GM12874 (cell line): ENCODE measurements at regions not wholly inside any gene's neighbourhood (a gene's known extent, or its start where the extent isn't known, plus 50 kb on each side); places are given as distances from the start of the nearest gene placed in this dataset.

ENCODE experiments used
- CTCF ChIP-seq: IDR thresholded peaks from 2 replicates; pipeline ENCODE4 v1.5.1; 2011; ENCODE audit warnings: low read depth, mild to moderate bottlenecking, control low read depth, low read length, moderate library complexity; ENCODE audit not compliant: insufficient read depth

GRCh38 chr2:120613742-120614571, 121.7 kb upstream of the GLI2 start:
- no peak for TF ChIP-seq CTCF

GRCh38 chr2:120614901-120615300, 120.8 kb upstream of the GLI2 start:
- TF ChIP-seq CTCF = no peak

GRCh38 chr2:120616261-120616660, 119.4 kb upstream of the GLI2 start:
- TF ChIP-seq CTCF = no peak

- no peak for TF ChIP-seq CTCF
Observed at GRCh38 chr2:120617055-120617454, 118.6 kb upstream of the GLI2 start.

GRCh38 chr2:120618830-120619229, 116.8 kb upstream of the GLI2 start:
- TF ChIP-seq CTCF = no peak

GRCh38 chr2:120619579-120619978, 116.1 kb upstream of the GLI2 start:
- no peak for TF ChIP-seq CTCF

- no peak for TF ChIP-seq CTCF
Observed at GRCh38 chr2:120620025-120620793, 115.5 kb upstream of the GLI2 start.
